CD4-positive, alpha-beta T cell treated with Interleukin-4 for 1 hour (primary cell): ENCODE measurements at regions not wholly inside any gene's neighbourhood (a gene's known extent, or its start where the extent isn't known, plus 50 kb on each side); places are given as distances from the start of the nearest gene placed in this dataset.

Experiments
- DNase-seq, 2 donors: peaks; one replicate each; pipeline ENCODE4 v3.0.0-alpha.2; 2020 to 2022

DNA sequence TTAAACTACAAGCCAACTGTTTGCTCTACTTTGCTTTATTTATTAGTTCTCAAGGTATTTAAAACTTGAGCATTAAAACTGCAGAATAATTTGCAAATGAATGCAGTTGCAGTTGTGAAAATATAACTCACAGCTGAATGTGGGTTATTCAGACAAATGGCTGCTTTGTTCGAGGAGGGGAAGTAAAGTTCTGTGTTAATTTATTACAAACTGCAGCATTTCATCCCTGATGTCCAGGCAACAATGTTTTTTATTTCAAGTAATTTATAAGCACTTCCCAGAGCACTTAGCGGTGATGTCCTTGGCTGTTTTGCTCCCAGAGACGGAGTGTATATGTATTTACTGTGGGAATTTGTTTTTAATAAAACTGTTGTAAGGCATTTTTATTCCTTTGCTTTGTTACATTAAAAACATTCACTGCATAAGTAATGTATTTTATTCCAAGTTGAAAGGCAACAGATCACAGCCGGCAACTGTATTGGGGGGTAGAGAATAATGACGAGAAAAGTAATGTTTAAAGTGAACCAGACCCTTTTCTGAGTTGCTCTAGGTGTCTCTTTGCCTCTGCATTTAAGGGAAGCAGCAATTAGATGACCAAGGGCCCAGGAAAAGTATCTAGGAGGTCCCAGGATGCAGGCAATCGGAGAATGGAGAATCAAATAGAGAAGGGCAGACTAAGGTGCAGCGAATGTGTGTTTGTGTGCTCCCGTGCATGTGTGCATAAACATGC is 291.2 kb upstream of the SALL1 start:
- no peak for DNase-seq

GRCh38 chr16:51440131-51440889 is 289.2 kb upstream of the SALL1 start:
- DNase-seq, result no peak

DNA sequence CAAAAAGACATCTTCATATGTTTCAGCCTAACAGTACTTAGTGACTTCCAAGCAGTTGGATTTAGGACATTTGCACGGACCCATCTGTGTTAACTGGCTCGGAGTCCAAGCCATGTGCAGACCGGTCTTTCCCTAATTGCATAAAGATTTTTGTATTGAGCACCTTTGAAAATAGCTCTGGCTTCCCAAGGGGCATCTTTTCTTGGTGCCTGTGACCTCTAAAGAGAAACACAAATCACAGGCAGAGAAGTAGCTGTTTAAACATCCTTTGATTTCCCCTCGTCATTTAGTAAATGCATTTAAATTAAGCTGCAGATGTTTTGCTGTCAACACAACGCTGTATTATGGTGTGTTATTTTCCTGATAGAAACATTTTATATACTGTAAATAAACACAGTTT is 288.2 kb upstream of the SALL1 start:
- DNase-seq, result no peak

DNA sequence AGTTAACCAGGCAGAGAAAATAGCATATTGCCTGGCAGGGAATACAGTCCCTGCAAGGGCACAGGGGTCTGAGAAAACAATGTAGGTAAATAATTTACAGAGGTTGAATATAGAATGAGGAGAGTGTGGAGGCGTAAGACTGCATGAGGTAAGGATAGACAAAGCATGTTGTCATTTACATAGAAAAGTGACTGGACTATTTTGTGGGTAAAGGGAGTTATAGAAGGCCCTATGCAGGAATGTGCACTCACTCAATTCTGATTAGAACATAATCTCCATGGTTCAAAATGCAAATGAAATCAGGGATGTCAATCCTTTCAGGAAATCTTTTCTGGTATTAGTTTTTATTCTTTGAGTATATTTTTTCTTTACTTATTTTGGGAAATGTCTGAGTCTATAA is 285.7 kb upstream of the SALL1 start:
- no peak for DNase-seq

GRCh38 chr16:51434567-51435198 is 283.6 kb upstream of the SALL1 start:
- DNase-seq, result no peak

DNA sequence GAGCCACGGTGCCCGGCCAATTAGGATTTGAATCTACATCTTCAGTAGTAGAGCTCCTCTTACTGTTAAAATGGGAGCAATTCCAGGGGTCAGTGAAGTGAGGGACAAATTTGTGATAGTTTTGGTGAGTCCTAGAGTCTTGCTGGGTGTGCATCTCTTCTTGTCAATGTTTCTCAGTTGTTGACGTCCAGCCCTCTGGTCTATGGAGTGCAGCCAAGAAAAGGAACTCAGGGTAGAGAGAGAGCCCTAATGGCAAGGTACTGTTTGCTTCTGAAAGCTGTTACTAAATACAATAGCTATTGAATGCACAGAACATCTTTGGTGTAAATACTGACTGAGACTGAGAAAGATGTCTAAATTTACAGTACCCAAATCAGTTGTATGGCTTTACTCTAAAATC is 282.5 kb upstream of the SALL1 start:
- no peak for DNase-seq

GRCh38 chr16:51431517-51432241 is 280.6 kb upstream of the SALL1 start:
- no peak for DNase-seq

GRCh38 chr16:51430716-51431369 is 279.8 kb upstream of the SALL1 start:
- DNase-seq, result no peak

- DNase-seq, result no peak
Measured at GRCh38 chr16:51429041-51429440, 278.0 kb upstream of the SALL1 start.

DNA sequence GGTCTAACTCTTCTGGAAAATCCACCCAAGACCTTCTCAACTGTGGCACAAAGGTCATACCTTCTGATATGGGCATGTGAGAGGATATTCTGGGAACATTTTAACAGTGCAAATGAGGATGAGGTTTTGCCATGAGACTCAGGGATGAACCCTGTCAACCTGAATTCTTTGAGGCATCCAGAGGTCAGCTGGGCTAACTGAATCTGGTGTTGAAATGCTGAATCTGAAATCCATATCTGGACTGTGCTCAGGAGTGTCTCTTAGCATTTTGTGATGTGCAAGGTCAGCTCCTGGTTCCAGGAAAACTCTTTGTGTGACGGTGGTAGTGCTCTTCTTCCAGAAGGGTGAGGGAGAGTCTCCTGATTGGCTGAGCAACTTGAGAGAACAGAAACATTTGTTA is 276.0 kb upstream of the SALL1 start:
- DNase-seq, result no peak

DNA sequence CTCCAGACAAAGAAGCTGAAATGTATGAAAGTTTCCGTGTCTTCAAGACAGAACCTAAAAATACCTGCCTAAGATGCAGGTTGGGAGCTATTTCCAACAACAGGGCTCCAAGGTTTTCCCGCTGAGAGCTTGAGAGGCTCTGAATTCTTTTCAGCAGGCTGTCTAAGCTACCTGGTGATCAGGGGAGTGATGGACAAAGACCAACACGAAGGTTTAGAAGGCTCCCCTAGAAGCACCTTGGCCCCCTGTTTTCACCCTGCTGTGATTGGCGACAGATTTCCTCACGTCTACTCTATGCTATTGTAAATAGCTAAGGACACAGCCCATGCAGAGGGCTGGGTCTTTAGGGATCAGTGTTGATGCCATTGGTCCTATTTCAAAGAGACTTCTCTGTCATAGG is 275.2 kb upstream of the SALL1 start:
- DNase-seq, result no peak

DNA sequence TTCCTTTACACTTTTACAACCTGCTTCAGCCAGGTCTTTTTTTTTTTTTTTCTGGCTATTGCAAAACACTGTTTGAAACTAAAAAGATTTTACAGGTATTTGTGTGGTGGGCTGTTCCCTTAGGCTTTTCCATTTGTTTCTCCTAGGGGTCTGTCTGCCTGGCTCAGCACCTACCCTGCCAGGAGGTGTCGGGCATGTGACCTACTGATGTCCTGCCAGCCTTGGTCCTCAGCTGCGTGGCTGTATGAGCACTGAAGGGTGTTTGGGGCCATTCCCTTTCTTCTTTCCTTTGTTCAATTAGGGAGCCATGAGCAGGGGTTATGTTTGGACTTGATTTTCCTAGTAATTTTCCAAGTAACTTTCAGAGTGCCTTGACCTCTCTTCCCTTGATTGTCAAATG is 269.2 kb upstream of the SALL1 start:
- no peak for DNase-seq

- no peak for DNase-seq
Measured at GRCh38 chr16:51419768-51420167, 268.7 kb upstream of the SALL1 start.

- no peak for DNase-seq
Measured at GRCh38 chr16:51418258-51418657, 267.2 kb upstream of the SALL1 start.

- no peak for DNase-seq
Measured at GRCh38 chr16:51416926-51417325, 265.9 kb upstream of the SALL1 start.

- no peak for DNase-seq
Measured at GRCh38 chr16:51410125-51410524, 259.1 kb upstream of the SALL1 start.

GRCh38 chr16:51409001-51409675 is 258.1 kb upstream of the SALL1 start:
- DNase-seq, result no peak

GRCh38 chr16:51408357-51408756 is 257.3 kb upstream of the SALL1 start:
- DNase-seq, result no peak

DNA sequence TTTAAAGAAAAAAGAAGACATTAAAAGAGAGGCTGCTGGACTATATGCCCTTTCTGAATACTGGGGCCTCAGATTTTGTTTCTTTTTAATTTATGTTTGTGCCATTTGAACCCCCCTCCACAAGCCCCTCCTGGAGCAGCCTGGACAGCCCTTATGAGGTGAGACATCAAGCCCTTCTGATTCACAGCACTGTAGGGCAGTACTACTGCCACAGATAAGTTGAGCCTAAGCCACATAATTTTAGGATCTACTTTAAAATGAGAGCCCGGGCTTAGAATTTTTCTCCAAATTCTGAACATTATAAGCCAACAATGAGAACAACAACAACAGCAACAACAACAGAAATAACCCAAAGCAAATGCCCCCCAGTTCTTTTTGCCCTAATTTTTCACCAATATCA is 256.9 kb upstream of the SALL1 start:
- no peak for DNase-seq

DNA sequence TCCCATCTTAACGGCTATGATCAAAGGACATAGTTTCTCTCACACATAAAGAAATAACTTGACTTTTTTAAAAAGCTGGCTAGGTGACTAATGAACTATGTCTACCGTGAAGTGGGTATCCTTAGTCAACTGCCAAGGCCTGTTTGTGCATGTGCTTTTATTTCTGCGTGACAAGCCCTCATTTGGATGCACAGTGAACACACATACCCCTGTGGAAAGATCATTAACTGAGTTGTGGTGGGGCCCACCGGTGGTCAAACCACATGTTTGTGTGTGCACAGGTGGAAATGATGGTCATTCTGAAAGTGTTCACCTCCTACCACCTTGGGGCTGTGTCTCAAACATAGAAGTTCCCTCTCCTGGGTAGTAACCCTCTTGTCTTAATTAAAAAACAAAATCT is 256.1 kb upstream of the SALL1 start:
- no peak for DNase-seq

- DNase-seq, result no peak
Measured at GRCh38 chr16:51405361-51405760, 254.3 kb upstream of the SALL1 start.

- DNase-seq, result no peak
Measured at GRCh38 chr16:51404386-51404785, 253.3 kb upstream of the SALL1 start.
